NCI-H82 (cell line): ENCODE measurements at regions not wholly inside any gene's neighbourhood (a gene's known extent, or its start where the extent isn't known, plus 50 kb on each side); places are given as distances from the start of the nearest gene placed in this dataset.
"Not testable (repeated sequence)": the region's sequence is repeated elsewhere in the genome, so short reads cannot be mapped to it uniquely, and the experiment has no call there.

Source experiments
- DNase-seq: peaks from one replicate; lab custom pipeline; 2025; lab: John Stamatoyannopoulos, UW

DNA sequence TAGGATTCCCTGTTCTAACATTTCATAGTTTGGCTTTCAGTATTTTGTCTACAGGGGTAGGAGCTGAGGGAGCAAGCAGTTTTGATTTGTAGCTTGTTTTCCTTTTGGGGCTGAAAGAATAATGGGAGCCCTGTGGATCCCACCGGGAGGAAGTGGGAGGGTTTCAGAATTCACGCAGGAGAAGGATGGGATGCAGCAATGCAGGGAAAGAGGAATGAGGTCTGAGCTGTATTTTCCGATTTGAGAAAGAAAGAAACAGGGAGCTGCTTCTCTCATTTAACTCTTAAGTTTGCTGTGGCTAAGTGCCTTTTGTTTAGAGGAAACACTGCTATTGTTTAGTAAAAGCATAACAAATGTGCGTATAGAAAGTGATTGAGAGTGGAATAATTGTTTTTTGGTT is 141.0 kb downstream of the ADCYAP1 start:
- DNase-seq: no peak

DNA sequence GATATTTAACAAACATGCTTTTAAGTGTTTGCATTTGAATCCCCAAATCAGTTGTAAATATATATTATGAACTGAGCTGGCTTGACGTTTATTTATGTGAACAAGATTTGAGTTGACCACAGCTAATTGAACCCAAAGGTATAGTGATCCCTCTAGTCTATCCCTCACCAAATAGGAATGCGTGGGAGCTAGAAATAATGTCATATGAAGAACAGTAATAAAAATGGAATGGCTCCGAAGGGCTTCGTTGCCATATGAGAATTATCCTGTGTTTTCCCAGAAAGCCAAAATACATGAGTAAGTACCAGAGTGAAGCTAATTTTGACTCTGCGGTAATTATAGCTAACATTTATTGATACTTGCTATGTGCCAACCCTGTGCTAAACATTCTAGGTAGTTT is 142.7 kb downstream of the ADCYAP1 start:
- no peak for DNase-seq

DNA sequence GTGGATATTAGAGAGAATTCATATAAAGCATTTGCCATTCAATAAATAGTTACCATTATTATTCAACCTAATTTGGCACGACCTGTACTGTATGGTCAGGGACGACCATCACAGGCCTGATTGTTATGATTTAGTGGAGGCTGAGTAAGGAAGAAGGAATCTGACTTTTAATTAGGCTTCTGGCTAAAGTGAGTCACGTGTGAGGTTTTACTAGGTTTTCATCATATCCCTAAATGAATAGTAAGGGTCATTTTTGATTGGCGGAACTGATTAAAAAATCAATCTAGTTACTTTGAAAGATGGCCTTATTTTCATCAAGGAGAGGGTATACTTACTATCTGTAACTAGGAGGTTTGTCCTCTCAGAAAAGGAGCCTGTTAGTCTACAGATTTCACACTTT is 143.4 kb downstream of the ADCYAP1 start:
- no peak for DNase-seq

DNA sequence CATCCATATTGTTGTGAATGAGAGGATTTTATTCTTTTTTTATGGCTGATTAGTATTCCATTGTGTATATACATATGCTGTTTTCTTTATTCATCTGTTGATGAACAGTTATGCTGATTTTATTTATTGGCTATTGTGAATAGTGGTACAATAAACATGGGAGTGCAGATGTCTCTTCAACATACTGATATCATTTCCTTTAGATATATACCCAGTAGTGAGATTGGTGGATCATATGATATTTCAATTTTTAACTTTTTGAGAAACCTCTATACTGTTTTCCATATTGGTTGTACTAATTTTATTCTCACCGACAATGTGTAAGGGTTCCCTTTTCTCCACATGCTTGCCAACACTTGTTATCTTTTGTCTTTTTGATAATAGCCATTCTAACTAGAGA is 144.5 kb downstream of the ADCYAP1 start:
- no peak for DNase-seq

DNA sequence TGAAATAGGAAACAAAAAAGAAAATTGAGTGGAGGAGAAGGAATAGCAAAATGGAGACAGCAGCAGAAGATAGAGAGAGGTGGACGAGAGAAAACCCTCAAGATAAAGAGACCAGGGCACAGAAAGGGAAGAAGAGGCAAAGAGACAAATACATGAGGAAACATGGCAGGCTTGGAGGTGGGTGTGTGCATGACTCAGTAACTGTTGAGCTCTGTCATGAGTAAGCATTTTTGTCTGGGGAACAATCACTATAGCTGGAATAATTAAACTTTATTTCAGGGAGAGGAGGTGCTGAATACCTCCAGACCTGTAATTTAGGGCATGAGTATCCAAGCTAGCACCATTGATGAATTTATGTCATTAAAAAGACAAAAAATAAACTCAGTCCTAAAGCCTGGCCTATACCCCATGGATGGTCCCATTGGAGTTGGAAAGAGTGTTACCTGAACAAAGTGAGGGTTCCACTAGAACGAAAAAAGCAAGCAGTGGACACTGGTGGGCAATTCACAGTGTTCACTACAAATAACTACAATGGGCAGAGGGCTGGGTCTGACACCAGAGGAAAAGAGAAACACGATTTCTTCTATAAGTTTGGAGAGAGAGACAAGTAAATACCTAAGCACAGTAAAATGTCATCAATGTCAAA is 145.5 kb downstream of the ADCYAP1 start:
- no peak for DNase-seq

DNA sequence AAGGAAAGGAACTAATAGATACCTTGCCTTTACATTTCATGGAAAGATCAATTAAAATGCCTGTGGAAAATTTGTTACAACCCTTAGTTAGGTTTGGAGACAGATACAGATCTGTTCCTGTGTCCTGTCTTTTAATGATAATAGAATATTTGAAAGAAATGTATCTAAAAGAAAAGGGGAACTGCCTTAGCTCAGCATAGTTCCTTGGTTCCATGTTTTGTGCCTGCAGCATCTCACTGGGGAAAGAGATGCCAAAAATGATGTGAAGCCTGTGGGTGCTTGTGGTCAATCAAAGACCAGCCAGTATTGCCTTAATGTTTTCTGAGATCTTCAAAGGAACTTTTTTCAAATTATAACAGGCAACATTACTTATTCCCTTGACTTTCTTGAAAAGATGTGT is 147.6 kb downstream of the ADCYAP1 start:
- DNase-seq: no peak

DNA sequence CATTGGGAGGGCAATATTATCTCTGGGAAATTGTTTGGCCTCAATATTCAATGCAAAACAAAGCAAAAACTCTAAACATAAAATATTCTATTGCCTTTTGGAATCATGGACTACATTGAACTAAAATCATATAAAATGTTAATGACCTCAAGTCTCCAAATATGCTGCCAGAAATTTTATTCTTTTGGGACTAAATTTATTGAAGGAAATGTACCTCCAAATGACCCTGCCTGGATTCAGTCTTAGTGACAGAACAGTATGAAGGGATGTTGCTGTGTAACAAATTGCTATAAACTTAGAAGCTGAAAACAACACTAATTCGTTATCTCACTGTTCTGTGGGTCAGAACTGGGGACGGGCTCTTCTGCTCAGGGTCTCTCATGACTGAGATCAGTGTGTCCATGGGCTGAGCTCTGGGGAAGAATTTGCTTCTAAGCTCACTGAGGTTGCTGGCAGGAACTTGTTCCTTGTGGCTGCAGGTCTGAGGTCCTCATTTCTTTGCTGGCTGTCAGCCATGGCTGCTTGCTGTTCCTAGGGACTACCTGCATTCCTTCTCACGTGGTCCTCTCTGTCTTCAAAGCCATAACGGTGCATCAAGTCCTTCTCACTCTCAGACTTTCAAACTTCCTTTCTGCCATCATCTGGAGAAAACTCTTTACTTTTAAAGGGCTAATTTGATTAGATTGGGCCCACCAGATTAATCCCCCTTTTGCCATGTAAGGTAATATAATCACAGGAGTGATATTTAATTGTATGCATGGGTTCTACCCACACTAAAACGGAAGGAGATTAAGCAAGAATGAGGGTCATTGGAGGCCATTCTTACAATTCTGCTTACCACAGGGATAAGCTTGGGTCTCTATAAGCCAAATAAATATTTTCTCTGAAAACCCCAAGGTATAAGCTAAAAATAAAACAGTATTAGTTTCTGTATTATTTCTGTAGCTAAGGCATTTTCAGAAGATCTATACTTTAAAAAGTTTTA is 149.0 kb downstream of the ADCYAP1 start:
- DNase-seq: no peak

DNA sequence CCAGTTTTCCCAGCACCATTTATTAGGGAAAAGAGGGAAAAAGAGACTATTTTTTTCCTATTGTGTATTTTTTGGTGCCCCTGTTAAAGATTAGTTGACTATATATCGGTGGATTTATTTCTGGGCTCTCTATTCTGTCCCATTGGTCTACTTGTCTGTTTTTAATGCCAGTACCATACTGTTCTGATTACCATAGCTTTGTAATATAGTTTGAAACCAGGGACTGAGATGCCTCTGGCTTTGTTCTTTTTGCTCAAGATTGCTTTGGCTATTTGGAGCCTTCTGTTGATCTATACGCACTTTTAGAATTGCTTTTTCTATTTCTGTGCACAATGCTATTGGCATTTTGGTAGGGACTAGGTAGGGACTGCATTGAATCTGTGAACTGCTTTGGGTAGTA is 151.7 kb downstream of the ADCYAP1 start:
- no peak for DNase-seq

DNA sequence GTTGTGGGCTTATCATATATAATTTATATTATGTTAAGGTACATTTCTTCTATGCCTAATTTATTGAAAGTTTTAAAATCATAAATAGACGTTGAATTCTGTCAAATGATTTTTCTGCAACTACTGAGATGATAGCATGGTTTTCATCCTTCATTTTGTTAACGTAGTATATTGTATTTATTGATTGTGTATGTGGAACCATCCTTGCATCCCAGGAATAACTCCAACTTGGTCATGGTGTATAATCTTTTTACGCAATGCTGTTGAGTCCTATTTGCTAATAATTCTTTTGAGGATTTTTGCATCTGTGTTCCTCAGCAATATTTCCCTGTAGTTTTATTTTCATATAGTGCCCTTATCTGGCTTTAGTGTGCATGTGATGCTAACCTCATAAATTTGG is 152.7 kb downstream of the ADCYAP1 start:
- no peak for DNase-seq

DNA sequence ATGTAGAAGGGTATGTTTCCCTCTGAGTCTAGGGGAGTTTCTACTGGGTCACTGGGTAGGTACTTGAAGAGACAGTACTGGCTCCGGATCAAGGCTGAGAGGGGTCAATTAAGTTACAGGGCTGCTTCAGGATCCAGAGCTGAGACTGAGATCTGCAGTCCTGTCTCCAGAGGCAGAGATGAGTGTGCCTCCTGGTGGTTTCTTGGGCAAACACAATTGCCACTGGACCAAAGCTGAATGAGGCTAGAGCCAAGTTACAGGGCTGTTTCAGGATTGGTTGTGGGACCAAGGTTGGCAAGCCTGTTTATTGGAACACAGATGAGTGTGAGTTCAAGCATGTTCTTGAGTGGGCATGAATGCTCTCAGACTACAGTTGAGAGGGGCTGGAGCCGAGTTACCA is 157.9 kb downstream of the ADCYAP1 start:
- peak; percentile 17 for DNase-seq

DNA sequence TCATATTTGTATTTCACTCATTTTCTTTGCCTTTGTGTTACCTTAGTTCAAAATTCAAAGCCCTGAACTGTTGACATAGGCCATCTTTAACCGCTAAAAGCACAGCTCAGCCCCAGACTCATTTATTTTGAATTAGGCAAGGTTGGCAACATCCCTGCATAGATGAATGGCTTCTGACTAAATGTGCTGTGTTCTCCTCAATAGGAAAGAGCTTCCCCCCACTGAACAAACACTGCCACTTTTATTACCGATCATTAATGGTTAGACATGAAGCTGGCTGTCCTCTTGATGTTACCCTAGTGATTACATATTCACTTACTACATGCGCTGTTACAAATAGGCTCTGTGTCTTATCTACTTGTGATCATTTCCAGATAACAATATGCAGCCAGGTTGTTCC is 170.7 kb downstream of the ADCYAP1 start:
- no peak for DNase-seq

DNA sequence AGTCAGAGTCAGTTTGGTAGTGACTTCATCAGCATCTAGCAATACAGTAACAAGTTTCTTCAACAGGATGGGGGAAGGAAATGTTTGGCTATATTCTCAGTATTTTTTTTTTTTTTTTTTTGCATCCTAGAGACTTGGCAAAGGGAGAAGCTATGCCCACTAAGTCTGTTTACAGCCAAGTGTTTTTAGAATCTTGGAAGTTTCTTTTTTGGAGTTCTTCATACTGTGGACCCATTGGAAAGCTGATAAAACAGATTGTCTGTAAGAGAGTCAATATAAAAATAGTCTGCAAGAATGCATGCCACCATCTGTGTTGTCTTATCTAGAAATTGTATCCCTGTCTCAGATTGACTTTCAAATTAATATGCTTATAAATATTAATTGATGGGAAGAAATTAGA is 171.2 kb downstream of the ADCYAP1 start:
- no peak for DNase-seq

DNA sequence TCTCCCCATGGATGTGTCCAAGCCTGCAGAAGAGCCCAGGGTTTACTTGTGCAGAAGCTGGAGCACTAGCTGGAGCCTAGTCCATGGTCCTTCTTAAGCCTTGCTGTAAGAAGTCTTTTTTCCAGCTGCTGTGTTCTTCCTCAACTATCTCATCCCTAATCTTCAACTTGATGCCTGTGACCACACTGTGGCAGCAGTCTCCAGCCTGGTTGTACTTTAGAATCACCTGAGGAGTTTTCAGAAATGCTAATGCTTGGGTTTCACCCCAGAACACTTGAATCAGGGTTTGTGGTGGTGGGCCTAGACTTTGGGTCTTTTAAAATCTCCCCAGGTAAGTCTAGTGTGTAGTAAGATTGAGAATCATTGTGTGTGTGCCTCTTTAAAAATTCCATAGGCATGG is 173.6 kb downstream of the ADCYAP1 start:
- DNase-seq: peak; percentile 9

DNA sequence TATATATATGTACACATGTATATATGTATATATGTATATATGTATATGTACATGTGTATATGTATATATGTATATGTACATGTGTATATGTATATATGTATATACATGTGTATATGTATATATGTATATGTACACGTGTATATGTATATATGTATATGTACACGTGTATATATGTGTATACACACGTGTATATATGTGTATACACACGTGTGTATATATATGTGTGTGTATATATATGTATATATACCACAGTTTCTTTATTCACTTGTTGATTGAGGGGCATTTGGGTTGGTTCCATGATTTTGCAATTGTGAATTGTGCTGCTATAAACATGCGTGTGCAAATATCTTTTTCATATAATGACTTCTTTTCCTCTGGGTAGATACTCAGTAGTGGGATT is 179.0 kb downstream of the ADCYAP1 start:
- DNase-seq: not testable (repeated sequence)

DNA sequence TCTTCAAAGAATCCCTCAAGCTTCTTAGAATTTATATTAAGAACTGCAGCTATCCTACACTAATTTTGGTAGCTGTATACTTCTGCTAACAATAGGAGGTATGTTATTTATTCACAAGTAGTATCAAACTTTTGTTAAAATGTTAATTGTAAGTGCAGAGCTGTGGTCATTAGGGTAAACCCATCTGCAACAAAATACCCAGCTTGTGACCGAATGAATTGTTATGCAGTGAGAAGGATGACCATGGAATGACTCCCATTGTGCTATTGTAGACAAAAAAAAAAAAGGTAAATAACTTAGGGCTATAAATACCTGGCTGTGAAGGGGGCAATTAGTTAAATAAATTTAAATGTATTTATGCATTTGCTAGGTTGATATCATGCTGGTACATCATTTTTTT is 186.1 kb downstream of the ADCYAP1 start:
- no peak for DNase-seq

DNA sequence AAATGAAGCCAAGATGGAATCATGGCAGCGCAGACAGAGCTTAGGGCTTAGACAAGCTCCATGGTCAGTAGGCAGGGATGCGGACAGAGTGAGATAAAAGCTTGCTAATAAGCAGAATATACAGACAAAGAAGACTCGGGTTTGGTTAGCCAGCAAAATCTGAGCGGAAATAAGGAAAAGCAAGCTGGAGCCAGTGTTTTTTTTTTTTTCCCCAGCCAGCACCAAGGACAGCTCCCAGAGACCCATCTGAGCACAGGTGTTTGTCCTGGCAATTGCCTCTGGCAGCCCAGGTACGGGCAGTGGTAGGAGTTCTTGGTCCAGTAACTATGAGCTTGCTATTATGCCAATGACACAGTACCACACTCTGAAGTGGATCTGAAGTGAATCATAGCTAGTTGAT is 187.6 kb downstream of the ADCYAP1 start:
- DNase-seq: no peak

DNA sequence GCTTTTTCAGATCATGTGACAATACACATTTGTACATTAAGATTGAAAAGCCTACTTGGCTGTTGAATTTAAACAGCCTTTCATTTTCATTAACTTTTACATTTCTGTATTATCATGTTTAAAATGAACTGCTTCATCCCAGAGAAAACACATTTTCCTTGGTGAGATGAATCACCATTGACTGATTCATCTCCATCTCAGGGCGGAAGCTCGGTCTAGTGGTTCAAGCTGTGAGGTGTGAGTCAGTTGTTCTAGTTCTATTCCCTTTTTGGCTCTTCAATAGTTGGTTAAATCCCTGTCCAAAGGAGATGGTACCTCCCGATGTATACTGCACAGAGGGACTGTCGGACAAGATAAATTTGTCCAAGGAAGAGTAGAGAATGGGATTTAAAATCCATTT is 189.7 kb downstream of the ADCYAP1 start:
- no peak for DNase-seq

DNA sequence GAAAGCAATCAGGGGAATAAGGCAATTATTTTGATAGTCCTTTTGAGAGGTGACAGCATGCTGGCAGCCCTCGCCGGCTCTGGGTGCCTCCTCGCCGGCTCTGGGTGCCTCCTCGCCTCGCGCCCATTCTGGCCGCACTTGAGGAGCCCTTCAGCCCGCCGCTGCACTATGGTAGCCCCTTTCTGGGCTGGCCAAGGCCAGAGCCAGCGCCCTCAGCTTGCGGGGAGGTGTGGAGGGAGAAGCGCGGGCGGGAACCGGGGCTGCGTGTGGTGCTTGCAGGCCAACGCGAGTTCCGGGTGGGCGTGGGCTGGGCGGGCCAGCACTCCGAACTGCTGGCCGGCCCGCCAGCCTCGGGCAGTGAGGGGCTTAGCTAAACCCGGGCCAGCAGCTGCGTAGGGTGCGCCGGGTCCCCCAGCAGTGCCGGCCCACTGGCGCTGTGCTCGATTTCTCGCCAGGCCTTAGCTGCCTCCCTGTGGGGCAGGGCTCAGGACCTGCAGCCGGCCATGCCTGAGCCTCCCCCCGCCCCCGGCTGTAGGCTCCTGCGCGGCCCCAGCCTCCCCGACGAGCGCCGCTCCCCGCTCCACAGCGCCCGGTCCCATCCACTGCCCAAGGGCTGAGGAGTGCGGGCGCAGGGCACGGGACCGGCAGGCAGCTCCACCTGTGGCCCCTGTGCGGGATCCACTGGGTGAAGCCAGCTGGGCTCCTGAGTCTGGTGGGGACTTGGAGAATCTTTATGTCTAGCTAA is 193.5 kb downstream of the ADCYAP1 start:
- not testable (repeated sequence) for DNase-seq

DNA sequence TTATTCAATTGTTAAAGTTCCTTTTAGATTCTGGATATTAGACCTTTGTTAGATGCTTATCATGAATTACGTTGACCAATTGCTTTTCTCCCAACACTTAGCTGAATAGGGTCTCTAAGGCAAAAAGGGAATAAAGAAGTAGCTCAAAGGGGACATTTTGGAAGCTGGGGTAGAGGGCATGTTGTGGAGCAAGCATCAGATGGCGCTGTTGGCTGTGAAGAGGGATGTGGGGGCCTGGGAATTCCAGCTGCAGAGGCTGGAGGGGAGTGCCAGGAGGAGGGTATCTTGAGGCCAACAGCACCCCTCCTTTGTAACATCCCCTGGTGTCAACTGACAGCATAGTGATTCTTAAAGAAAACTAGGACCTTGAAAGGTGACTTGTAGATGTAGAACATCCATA is 198.2 kb downstream of the ADCYAP1 start:
- DNase-seq: no peak

DNA sequence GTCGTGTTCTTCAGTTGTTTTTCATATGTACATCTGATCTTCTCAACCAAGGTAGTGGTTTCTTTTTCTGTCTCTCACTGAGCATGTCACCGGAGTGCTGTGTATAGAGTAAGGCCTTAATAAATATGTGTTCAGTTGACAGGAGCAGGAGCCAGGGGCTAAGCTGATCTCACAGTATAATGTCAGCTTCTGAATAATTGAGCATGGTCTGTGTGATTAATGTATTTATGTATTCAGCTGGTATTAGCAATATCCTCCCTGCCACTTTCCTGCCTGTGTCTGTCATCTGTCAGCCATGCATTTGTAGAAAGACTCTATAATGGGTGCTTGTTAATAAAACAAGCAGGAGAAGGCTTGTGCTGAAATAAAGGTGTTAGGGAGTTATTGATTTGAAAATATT is 198.9 kb downstream of the ADCYAP1 start:
- DNase-seq: peak; percentile 27

DNA sequence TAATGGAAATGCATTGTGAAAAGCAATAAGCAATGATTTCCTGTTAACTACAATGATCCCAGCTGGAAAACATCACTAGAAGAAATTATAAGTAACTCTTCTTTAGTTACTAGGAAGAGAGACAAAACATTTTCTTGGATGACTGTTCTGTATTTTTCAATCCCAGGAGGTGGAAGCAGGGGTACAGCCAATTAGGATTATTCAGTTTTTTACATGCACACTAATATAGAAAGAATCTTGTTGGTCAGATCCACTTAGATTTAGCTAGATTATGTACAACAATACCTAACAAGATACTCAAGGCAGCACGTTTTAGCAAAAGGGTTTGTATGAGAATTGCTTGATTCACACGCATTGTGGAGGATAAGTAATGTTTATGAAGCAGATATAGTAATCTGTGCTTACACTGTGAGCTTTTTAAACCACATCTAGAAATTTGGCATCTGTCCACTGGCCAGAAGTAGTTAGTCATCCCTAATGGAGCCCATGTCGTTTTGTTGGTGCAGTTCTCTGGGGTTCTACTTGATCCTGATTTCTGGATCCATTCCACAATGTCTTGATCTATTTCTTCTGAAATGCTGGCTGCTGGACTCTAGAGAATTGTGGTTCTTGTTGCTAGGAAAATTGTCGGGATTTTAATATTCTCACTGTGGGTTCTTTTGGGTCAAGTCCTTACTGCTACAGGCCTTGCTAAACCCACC is 199.7 kb downstream of the ADCYAP1 start:
- no peak for DNase-seq

DNA sequence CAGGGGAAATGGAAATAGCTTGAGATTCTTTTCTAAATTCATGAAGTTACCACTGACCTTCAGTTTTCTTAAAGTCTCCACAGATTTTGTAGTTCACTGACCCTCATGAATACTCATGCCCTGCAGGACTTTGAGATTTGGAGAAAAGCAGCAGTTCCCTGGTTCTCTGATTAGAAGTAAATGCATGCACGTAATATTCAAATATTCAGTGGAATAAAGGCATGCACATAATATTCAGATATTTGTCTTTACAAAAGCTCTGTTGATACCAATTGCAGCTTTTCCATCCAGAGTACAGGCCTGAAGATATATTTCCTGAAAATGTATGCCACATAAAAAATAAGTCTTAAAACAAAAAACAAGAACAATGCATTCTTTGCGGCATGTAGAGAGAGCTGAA is 219.8 kb downstream of the ADCYAP1 start:
- DNase-seq: no peak
